Endodermal cell (in vitro differentiated cells): ENCODE measurements at regions not wholly inside any gene's neighbourhood (a gene's known extent, or its start where the extent isn't known, plus 50 kb on each side); places are given as distances from the start of the nearest gene placed in this dataset.

Experiments
- DNase-seq: peaks from one replicate; pipeline ENCODE4 v3.0.0-alpha.2; 2017
- H3K27ac ChIP-seq: 2 replicates; pipeline ENCODE4 v1.5.1; 2013; ENCODE audit warnings: mild to moderate bottlenecking, low read depth, low read length, moderate library complexity
- H3K27me3 ChIP-seq: 2 replicates; pipeline ENCODE4 v1.6.1; 2013; ENCODE audit warnings: mild to moderate bottlenecking, low read length, moderate library complexity; ENCODE audit not compliant: insufficient read depth, control insufficient read depth, poor library complexity, severe bottlenecking
- H3K36me3 ChIP-seq: 2 replicates; pipeline ENCODE4 v1.7.0; 2013; ENCODE audit warnings: mild to moderate bottlenecking, low read length, moderate library complexity; ENCODE audit not compliant: control insufficient read depth, insufficient read depth
- H3K4me1 ChIP-seq: one replicate; pipeline ENCODE4 v1.7.0; 2013; ENCODE audit warnings: low read length; ENCODE audit not compliant: control insufficient read depth, insufficient read depth
- H3K4me3 ChIP-seq: 2 replicates; pipeline ENCODE4 v1.5.1; 2013; ENCODE audit warnings: mild to moderate bottlenecking, low read length, moderate library complexity
- H3K9ac ChIP-seq: 2 replicates; pipeline ENCODE4 v1.6.1; 2013; ENCODE audit warnings: mild to moderate bottlenecking, low read length, moderate library complexity; ENCODE audit not compliant: poor library complexity, severe bottlenecking; ENCODE audit errors: extremely low read depth
- H3K9me3 ChIP-seq: 2 replicates; pipeline ENCODE4 v1.6.1; 2013; ENCODE audit warnings: mild to moderate bottlenecking, low read length, moderate library complexity; ENCODE audit not compliant: control insufficient read depth
- H3K27ac Mint-ChIP-seq: 2 replicates; pipeline ENCODE4 v1.8.0; 2020; ENCODE audit warnings: mixed read lengths
- H3K27me3 Mint-ChIP-seq: 2 replicates; pipeline ENCODE4 v1.8.0; 2021; ENCODE audit warnings: mild to moderate bottlenecking, mixed read lengths; ENCODE audit not compliant: insufficient read depth
- H3K36me3 Mint-ChIP-seq: 2 replicates; pipeline ENCODE4 v1.8.0; 2020; ENCODE audit warnings: low read depth, mixed read lengths
- H3K4me1 Mint-ChIP-seq: 2 replicates; pipeline ENCODE4 v1.8.0; 2020; ENCODE audit warnings: mixed read lengths
- H3K4me3 Mint-ChIP-seq: 2 replicates; pipeline ENCODE4 v1.8.0; 2020; ENCODE audit warnings: mild to moderate bottlenecking, moderate library complexity, mixed read lengths
- H3K9me3 Mint-ChIP-seq: 2 replicates; pipeline ENCODE4 v1.8.0; 2020; ENCODE audit warnings: mild to moderate bottlenecking, mixed read lengths
- WGBS, 2 experiments: methylation state at CpG; one replicate each; pipeline versions ENCODE4 v1.1.5 to v1.1.7; 2013; ENCODE audit warnings: missing lambda C conversion rate in 2 of 2, mixed read lengths in 1 of 2; ENCODE audit not compliant: insufficient coverage in 1 of 2, insufficient read length in 1 of 2; 5-methylcytosine and 5-hydroxymethylcytosine counted together
- TF ChIP-seq, protein P1 (sequence below): fragments of 200-600 bp; sonication (generic); conservative IDR thresholded peaks from 2 replicates; pipeline ENCODE4 v1.5.0; 2021; ENCODE audit warnings: antibody characterized with exemption, mild to moderate bottlenecking

DNA sequence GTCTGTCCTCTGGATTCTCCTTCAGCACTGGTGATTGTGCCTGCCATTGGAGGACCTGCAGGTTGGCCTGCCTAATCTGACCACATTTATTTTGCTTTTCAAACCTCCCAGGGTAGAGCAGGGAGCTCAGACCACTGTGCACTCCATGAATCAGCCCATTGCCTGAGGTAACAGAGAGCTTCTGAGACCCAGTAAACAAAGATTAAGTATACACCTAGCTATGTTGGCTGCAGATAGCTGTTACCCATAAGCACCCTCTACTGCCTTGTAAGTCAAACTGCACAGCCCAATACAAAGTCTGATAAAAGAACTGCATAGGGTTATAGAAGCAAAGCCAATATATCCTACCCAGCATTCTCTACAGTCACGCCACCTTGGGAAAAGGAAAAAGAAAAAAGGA lies 338.7 kb downstream of the HTR1B start:
- Histone ChIP-seq H3K27ac (no peak overlapping the region), H3K9me3 (no peaks in the 10 kb centered on the region), H3K4me1 (no peaks in the 10 kb centered on the region), H3K9ac (no peak overlapping the region), H3K27me3 (no peaks in the 10 kb centered on the region), H3K36me3 (no peaks in the 10 kb centered on the region), H3K4me3 (no peak overlapping the region)
- H3K4me3 Mint-ChIP-seq: no peak overlapping the region
- H3K27me3 Mint-ChIP-seq: no peaks in the 10 kb centered on the region
- TF ChIP-seq, protein P1, sequence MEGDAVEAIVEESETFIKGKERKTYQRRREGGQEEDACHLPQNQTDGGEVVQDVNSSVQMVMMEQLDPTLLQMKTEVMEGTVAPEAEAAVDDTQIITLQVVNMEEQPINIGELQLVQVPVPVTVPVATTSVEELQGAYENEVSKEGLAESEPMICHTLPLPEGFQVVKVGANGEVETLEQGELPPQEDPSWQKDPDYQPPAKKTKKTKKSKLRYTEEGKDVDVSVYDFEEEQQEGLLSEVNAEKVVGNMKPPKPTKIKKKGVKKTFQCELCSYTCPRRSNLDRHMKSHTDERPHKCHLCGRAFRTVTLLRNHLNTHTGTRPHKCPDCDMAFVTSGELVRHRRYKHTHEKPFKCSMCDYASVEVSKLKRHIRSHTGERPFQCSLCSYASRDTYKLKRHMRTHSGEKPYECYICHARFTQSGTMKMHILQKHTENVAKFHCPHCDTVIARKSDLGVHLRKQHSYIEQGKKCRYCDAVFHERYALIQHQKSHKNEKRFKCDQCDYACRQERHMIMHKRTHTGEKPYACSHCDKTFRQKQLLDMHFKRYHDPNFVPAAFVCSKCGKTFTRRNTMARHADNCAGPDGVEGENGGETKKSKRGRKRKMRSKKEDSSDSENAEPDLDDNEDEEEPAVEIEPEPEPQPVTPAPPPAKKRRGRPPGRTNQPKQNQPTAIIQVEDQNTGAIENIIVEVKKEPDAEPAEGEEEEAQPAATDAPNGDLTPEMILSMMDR: peak; percentile 50
- no peak overlapping the region for H3K27ac Mint-ChIP-seq
- H3K9me3 Mint-ChIP-seq: peaks cover 15% of the 10 kb centered on the region
- no peak for DNase-seq
- peaks cover 4% of the 10 kb centered on the region for H3K4me1 Mint-ChIP-seq
- WGBS, 2 experiments: 100% methylated on average over 1 of the region's 1 CpG; no CpG with 5 or more reads in 1 of the 2 experiments
- H3K36me3 Mint-ChIP-seq: peaks cover 9% of the 10 kb centered on the region

DNA sequence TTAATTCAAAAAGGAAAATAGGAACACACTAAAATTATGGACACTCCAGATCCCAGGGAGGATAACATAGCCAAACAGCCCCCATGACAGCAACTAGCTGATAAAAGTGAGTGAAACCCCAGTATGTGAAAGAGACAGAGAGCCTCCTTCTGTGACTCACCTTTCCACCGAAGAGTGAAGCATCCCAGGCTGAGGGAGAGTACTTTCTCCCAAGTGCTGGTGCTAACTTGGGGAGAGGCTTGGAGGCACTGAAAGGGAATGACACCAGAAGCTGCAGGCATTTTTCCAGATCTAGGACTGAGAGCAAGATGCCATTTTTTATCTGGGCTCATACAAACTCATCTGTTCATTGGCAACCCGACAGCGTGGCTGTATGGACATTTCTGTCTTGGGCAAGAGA lies 339.8 kb downstream of the HTR1B start:
- H3K4me3 Mint-ChIP-seq: no peak overlapping the region
- TF ChIP-seq, protein P1: no peak
- 83 to 91% methylated on average over 1 to 3 of the region's 3 CpGs for WGBS, 2 experiments
- H3K9me3 Mint-ChIP-seq: peaks cover 15% of the 10 kb centered on the region
- H3K36me3 Mint-ChIP-seq: peaks cover 8% of the 10 kb centered on the region
- H3K9ac ChIP-seq: no peak overlapping the region
- no peak for DNase-seq
- no peaks in the 10 kb centered on the region for H3K27me3 Mint-ChIP-seq
- H3K4me1 ChIP-seq: no peaks in the 10 kb centered on the region
- H3K36me3 ChIP-seq: no peaks in the 10 kb centered on the region
- peak overlapping the region; percentile 11 for H3K27ac Mint-ChIP-seq
- H3K9me3 ChIP-seq: no peaks in the 10 kb centered on the region
- no peak overlapping the region for H3K27ac ChIP-seq
- H3K27me3 ChIP-seq: no peaks in the 10 kb centered on the region
- peaks cover 5% of the 10 kb centered on the region for H3K4me1 Mint-ChIP-seq
- H3K4me3 ChIP-seq: no peak overlapping the region

DNA sequence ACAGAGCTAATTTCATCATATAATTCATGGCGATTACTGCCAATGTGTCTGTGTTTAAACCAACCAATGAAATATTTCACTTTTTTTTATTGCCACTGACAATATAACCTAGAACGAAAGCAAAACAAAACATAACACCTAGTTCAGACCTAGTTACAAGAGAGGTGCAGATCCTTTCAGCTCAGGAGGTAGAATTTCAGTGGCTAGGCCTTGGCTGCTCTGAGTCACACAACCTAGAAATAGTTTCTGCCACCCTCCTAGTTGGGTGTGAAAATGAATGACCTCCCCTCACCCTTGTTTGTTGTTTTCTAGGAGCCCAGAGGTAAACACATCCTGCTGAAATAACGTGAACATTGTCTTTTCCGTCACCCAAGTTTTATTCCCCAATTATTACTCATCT lies 356.3 kb downstream of the HTR1B start:
- peaks cover 23% of the 10 kb centered on the region for H3K4me1 Mint-ChIP-seq
- no peak overlapping the region for H3K27ac Mint-ChIP-seq
- Histone ChIP-seq H3K27me3 (no peaks in the 10 kb centered on the region), H3K9ac (no peak overlapping the region), H3K36me3 (no peaks in the 10 kb centered on the region), H3K4me1 (no peaks in the 10 kb centered on the region), H3K9me3 (no peaks in the 10 kb centered on the region), H3K4me3 (no peak overlapping the region), H3K27ac (no peak overlapping the region)
- 80 to 84% methylated on average over 2 to 4 of the region's 4 CpGs for WGBS, 2 experiments
- no peak overlapping the region for H3K4me3 Mint-ChIP-seq
- DNase-seq: peak; percentile 57
- H3K9me3 Mint-ChIP-seq: no peaks in the 10 kb centered on the region
- no peaks in the 10 kb centered on the region for H3K27me3 Mint-ChIP-seq
- peaks cover 2% of the 10 kb centered on the region for H3K36me3 Mint-ChIP-seq
- TF ChIP-seq, protein P1: no peak
